HEK293 (cell line): ENCODE measurements at regions not wholly inside any gene's neighbourhood (a gene's known extent, or its start where the extent isn't known, plus 50 kb on each side); places are given as distances from the start of the nearest gene placed in this dataset.

ENCODE experiments used
- FEZF1 ChIP-seq: fragments of 450-650 bp; formaldehyde crosslinking; IDR thresholded peaks from 2 replicates; pipeline ENCODE4 v1.5.1; 2016; ENCODE audit warnings: missing biosample characterization, missing genetic modification characterization
- HOXD13 ChIP-seq: sonication (generic); formaldehyde crosslinking; IDR thresholded peaks from 2 replicates; pipeline ENCODE4 v1.8.0; 2022; ENCODE audit warnings: missing genetic modification reagents, borderline replicate concordance
- ZBTB17 ChIP-seq: fragments of 450-650 bp; formaldehyde crosslinking; IDR thresholded peaks from 2 replicates; pipeline ENCODE4 v1.5.1; 2016; ENCODE audit warnings: missing biosample characterization, missing genetic modification characterization
- ZBTB7A ChIP-seq: fragments of 450-650 bp; formaldehyde crosslinking; IDR thresholded peaks from 2 replicates; pipeline ENCODE4 v1.5.1; 2016; ENCODE audit warnings: low read depth, missing biosample characterization, missing genetic modification characterization
- ZNF239 ChIP-seq: fragments of 450-650 bp; formaldehyde crosslinking; IDR thresholded peaks from 2 replicates; pipeline ENCODE4 v1.5.1; 2016; ENCODE audit warnings: missing biosample characterization, missing genetic modification characterization
- ZNF792 ChIP-seq: fragments of 450-650 bp; formaldehyde crosslinking; IDR thresholded peaks from 2 replicates; pipeline ENCODE4 v1.5.1; 2016; ENCODE audit warnings: missing biosample characterization, missing genetic modification characterization
- TF ChIP-seq, protein P1 (sequence below): fragments of 450-650 bp; formaldehyde crosslinking; IDR thresholded peaks from 2 replicates; pipeline ENCODE4 v1.5.1; 2016; ENCODE audit warnings: missing biosample characterization, missing genetic modification characterization
- TF ChIP-seq, protein P2 (sequence below): fragments of 450-650 bp; formaldehyde crosslinking; IDR thresholded peaks from 2 replicates; pipeline ENCODE4 v1.5.1; 2016; ENCODE audit warnings: missing biosample characterization, missing genetic modification characterization
- TF ChIP-seq, protein P3 (sequence below): fragments of 450-650 bp; formaldehyde crosslinking; IDR thresholded peaks from 2 replicates; pipeline ENCODE4 v1.5.1; 2016; ENCODE audit warnings: missing biosample characterization, missing genetic modification characterization, borderline replicate concordance
- TF ChIP-seq, protein P4 (sequence below): fragments of 450-650 bp; formaldehyde crosslinking; IDR thresholded peaks from 2 replicates; pipeline ENCODE4 v1.5.1; 2016; ENCODE audit warnings: missing biosample characterization, missing genetic modification characterization, low read depth

DNA sequence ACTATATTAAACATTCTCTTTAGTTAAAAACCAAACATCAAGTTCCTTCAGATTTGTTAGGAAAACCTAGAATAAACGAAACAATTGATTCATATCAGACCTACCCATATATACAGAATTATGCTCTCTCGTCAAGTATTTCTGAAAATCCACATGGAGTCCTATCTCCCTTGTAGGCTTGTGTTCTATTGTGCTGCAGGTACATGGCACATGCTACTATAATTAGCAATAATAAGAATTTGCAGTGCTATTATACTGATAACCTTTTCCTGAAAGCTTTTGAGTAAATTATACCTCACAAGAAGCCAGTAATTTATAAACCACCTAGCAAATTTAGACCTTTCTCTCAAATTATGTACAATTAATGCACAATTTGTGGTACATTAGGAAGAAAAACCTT, 158.6 kb upstream of the STK17B start:
- TF ChIP-seq FEZF1: no peak
- no peak for TF ChIP-seq ZBTB7A (tag by site-specific recombination)
- TF ChIP-seq, protein P1, sequence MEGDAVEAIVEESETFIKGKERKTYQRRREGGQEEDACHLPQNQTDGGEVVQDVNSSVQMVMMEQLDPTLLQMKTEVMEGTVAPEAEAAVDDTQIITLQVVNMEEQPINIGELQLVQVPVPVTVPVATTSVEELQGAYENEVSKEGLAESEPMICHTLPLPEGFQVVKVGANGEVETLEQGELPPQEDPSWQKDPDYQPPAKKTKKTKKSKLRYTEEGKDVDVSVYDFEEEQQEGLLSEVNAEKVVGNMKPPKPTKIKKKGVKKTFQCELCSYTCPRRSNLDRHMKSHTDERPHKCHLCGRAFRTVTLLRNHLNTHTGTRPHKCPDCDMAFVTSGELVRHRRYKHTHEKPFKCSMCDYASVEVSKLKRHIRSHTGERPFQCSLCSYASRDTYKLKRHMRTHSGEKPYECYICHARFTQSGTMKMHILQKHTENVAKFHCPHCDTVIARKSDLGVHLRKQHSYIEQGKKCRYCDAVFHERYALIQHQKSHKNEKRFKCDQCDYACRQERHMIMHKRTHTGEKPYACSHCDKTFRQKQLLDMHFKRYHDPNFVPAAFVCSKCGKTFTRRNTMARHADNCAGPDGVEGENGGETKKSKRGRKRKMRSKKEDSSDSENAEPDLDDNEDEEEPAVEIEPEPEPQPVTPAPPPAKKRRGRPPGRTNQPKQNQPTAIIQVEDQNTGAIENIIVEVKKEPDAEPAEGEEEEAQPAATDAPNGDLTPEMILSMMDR (tag by site-specific recombination): no peak
- TF ChIP-seq, protein P2, sequence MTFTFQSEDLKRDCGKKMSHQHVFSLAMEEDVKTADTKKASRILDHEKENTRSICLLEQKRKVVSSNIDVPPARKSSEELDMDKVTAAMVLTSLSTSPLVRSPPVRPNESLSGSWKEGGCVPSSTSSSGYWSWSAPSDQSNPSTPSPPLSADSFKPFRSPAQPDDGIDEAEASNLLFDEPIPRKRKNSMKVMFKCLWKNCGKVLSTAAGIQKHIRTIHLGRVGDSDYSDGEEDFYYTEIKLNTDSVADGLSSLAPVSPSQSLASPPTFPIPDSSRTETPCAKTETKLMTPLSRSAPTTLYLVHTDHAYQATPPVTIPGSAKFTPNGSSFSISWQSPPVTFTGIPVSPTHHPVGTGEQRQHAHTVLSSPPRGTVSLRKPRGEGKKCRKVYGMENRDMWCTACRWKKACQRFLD (tag by site-specific recombination): no peak
- TF ChIP-seq, protein P3, sequence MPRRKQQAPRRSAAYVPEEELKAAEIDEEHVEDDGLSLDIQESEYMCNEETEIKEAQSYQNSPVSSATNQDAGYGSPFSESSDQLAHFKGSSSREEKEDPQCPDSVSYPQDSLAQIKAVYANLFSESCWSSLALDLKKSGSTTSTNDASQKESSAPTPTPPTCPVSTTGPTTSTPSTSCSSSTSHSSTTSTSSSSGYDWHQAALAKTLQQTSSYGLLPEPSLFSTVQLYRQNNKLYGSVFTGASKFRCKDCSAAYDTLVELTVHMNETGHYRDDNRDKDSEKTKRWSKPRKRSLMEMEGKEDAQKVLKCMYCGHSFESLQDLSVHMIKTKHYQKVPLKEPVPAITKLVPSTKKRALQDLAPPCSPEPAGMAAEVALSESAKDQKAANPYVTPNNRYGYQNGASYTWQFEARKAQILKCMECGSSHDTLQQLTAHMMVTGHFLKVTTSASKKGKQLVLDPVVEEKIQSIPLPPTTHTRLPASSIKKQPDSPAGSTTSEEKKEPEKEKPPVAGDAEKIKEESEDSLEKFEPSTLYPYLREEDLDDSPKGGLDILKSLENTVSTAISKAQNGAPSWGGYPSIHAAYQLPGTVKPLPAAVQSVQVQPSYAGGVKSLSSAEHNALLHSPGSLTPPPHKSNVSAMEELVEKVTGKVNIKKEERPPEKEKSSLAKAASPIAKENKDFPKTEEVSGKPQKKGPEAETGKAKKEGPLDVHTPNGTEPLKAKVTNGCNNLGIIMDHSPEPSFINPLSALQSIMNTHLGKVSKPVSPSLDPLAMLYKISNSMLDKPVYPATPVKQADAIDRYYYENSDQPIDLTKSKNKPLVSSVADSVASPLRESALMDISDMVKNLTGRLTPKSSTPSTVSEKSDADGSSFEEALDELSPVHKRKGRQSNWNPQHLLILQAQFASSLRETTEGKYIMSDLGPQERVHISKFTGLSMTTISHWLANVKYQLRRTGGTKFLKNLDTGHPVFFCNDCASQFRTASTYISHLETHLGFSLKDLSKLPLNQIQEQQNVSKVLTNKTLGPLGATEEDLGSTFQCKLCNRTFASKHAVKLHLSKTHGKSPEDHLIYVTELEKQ: no peak
- TF ChIP-seq ZBTB17 (tag by site-specific recombination): no peak
- no peak for TF ChIP-seq ZNF792
- TF ChIP-seq HOXD13 (CRISPR knock-in tag): no peak
- TF ChIP-seq, protein P4, sequence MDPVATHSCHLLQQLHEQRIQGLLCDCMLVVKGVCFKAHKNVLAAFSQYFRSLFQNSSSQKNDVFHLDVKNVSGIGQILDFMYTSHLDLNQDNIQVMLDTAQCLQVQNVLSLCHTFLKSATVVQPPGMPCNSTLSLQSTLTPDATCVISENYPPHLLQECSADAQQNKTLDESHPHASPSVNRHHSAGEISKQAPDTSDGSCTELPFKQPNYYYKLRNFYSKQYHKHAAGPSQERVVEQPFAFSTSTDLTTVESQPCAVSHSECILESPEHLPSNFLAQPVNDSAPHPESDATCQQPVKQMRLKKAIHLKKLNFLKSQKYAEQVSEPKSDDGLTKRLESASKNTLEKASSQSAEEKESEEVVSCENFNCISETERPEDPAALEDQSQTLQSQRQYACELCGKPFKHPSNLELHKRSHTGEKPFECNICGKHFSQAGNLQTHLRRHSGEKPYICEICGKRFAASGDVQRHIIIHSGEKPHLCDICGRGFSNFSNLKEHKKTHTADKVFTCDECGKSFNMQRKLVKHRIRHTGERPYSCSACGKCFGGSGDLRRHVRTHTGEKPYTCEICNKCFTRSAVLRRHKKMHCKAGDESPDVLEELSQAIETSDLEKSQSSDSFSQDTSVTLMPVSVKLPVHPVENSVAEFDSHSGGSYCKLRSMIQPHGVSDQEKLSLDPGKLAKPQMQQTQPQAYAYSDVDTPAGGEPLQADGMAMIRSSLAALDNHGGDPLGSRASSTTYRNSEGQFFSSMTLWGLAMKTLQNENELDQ (tag by site-specific recombination): no peak
- no peak for TF ChIP-seq ZNF239 (tag by site-specific recombination)
